GM23338 (cell line): ENCODE measurements at regions not wholly inside any gene's neighbourhood (a gene's known extent, or its start where the extent isn't known, plus 50 kb on each side); places are given as distances from the start of the nearest gene placed in this dataset.

Source experiments
- ATAC-seq: fragments of 200-7000 bp; cut with Tn5 transposase; 3 replicates; pipeline ENCODE4 v1.9.1; 2020
- DNase-seq: peaks from one replicate; pipeline ENCODE4 v3.0.0-alpha.2; 2015; ENCODE audit warnings: low spot score
- H2AFZ ChIP-seq: fragments of 200-600 bp; sonication (generic); 2 replicates; pipeline ENCODE4 v1.8.0; 2016; ENCODE audit warnings: antibody characterized with exemption, mild to moderate bottlenecking, moderate library complexity
- H3F3A ChIP-seq: fragments of 200-600 bp; sonication (generic); replicated peaks from 2 replicates; pipeline ENCODE4 v1.8.0; 2017; ENCODE audit warnings: antibody characterized with exemption, mixed run types, low read depth
- H3K27ac ChIP-seq: fragments of 200-600 bp; sonication (generic); 2 replicates; pipeline ENCODE4 v1.6.1; 2016; ENCODE audit warnings: low read depth
- H3K27me3 ChIP-seq: fragments of 200-600 bp; sonication (generic); 2 replicates; pipeline ENCODE4 v1.8.0; 2016; ENCODE audit warnings: mild to moderate bottlenecking, mixed run types, moderate library complexity; ENCODE audit not compliant: insufficient read depth
- H3K36me3 ChIP-seq: fragments of 200-600 bp; sonication (generic); 2 replicates; pipeline ENCODE4 v1.8.0; 2016; ENCODE audit warnings: mild to moderate bottlenecking; ENCODE audit not compliant: insufficient read depth
- H3K4me1 ChIP-seq: fragments of 200-600 bp; sonication (generic); 2 replicates; pipeline ENCODE4 v1.8.0; 2016; ENCODE audit warnings: mild to moderate bottlenecking, moderate library complexity; ENCODE audit not compliant: insufficient read depth
- H3K4me2 ChIP-seq: fragments of 200-600 bp; sonication (generic); 2 replicates; pipeline ENCODE4 v1.7.1; 2017; ENCODE audit warnings: mixed run types
- H3K4me3 ChIP-seq: fragments of 200-600 bp; sonication (generic); 2 replicates; pipeline ENCODE4 v1.6.1; 2016; ENCODE audit warnings: mixed run types
- H3K79me2 ChIP-seq: fragments of 200-600 bp; sonication (generic); replicated peaks from 2 replicates; pipeline ENCODE4 v1.8.0; 2017; ENCODE audit warnings: mild to moderate bottlenecking; ENCODE audit not compliant: insufficient read depth
- H3K9me2 ChIP-seq: fragments of 200-600 bp; sonication (generic); 2 replicates; pipeline ENCODE4 v1.8.0; 2017; ENCODE audit not compliant: insufficient read depth
- H4K20me1 ChIP-seq: fragments of 200-600 bp; sonication (generic); replicated peaks from 2 replicates; pipeline ENCODE4 v1.8.0; 2017; ENCODE audit warnings: mild to moderate bottlenecking; ENCODE audit not compliant: insufficient read depth
- H3K27ac Mint-ChIP-seq: 2 replicates; pipeline ENCODE4 v1.8.0; 2020; ENCODE audit warnings: inconsistent platforms, mild to moderate bottlenecking, moderate library complexity, mixed read lengths
- H3K27me3 Mint-ChIP-seq: 3 replicates; pipeline ENCODE4 v1.8.0; 2022; ENCODE audit warnings: low read depth, mild to moderate bottlenecking, moderate library complexity, mixed read lengths, inconsistent platforms; ENCODE audit not compliant: insufficient read depth, poor library complexity
- H3K36me3 Mint-ChIP-seq: 3 replicates; pipeline ENCODE4 v1.8.0; 2021; ENCODE audit warnings: low read depth, mild to moderate bottlenecking, inconsistent platforms, moderate library complexity, mixed read lengths
- H3K4me1 Mint-ChIP-seq: 3 replicates; pipeline ENCODE4 v1.8.0; 2020; ENCODE audit warnings: mild to moderate bottlenecking, inconsistent platforms, mixed read lengths
- H3K4me3 Mint-ChIP-seq: 3 replicates; pipeline ENCODE4 v1.8.0; 2021; ENCODE audit warnings: moderate library complexity, mild to moderate bottlenecking, inconsistent platforms, mixed read lengths
- H3K9me3 Mint-ChIP-seq: 3 replicates; pipeline ENCODE4 v1.8.0; 2020; ENCODE audit warnings: moderate library complexity, mild to moderate bottlenecking, inconsistent platforms, mixed read lengths
- CREB1 ChIP-seq: fragments of 250-450 bp; sonication (Bioruptor Pico); IDR thresholded peaks from 2 replicates; pipeline ENCODE4 v1.5.0; 2020; ENCODE audit warnings: low read depth, mild to moderate bottlenecking, moderate library complexity
- CTCF ChIP-seq, 2 experiments: fragments of 200-600 bp in 1 of 2; sonication (generic) in 1 of 2; conservative IDR thresholded peaks; 2 replicates each; pipeline versions ENCODE4 v1.5.1 to v1.6.1; 2016 to 2017; ENCODE audit warnings: antibody characterized with exemption in 2 of 2, low read depth in 2 of 2, mild to moderate bottlenecking in 2 of 2, moderate library complexity in 1 of 2
- ETS1 ChIP-seq: IDR thresholded peaks from 2 replicates; pipeline ENCODE4 v1.6.1; 2016; ENCODE audit warnings: antibody characterized with exemption
- EZH2 ChIP-seq: fragments of 200-600 bp; sonication (generic); IDR thresholded peaks from one replicate; pipeline ENCODE4 v1.8.0; 2017; ENCODE audit warnings: antibody characterized with exemption, mild to moderate bottlenecking, low read depth; ENCODE audit not compliant: unreplicated experiment
- EZH2phosphoT487 ChIP-seq: fragments of 200-600 bp; sonication (generic); IDR thresholded peaks from one replicate; pipeline ENCODE4 v1.8.1; 2018; ENCODE audit warnings: antibody characterized with exemption; ENCODE audit not compliant: unreplicated experiment
- JUNB ChIP-seq: IDR thresholded peaks from one replicate; pipeline ENCODE4 v1.6.1; 2016; ENCODE audit warnings: antibody characterized with exemption; ENCODE audit not compliant: unreplicated experiment
- NANOG ChIP-seq: IDR thresholded peaks from 2 replicates; pipeline ENCODE4 v1.6.1; 2016; ENCODE audit warnings: antibody characterized with exemption, borderline replicate concordance
- POLR2AphosphoS5 ChIP-seq: IDR thresholded peaks from 2 replicates; pipeline ENCODE4 v1.6.1; 2016; ENCODE audit warnings: antibody characterized with exemption, low read depth
- REST ChIP-seq: IDR thresholded peaks from one replicate; pipeline ENCODE4 v1.6.1; 2018; ENCODE audit warnings: antibody characterized with exemption; ENCODE audit not compliant: unreplicated experiment
- STAT1 ChIP-seq: IDR thresholded peaks from one replicate; pipeline ENCODE4 v1.6.1; 2016; ENCODE audit warnings: antibody characterized with exemption; ENCODE audit not compliant: unreplicated experiment
- ZNF114 ChIP-seq: fragments of 250-450 bp; sonication (Bioruptor Pico); IDR thresholded peaks from 2 replicates; pipeline ENCODE4 v1.5.0; 2020; ENCODE audit warnings: mild to moderate bottlenecking, moderate library complexity
- ZNF331 ChIP-seq: fragments of 250-450 bp; sonication (Bioruptor Pico); IDR thresholded peaks from 2 replicates; pipeline ENCODE4 v1.5.0; 2020; ENCODE audit warnings: low read depth, mild to moderate bottlenecking, moderate library complexity
- ZNF462 ChIP-seq: fragments of 250-450 bp; sonication (Bioruptor Pico); IDR thresholded peaks from 2 replicates; pipeline ENCODE4 v1.5.0; 2020; ENCODE audit warnings: mild to moderate bottlenecking, moderate library complexity

GRCh38 chr12:19837543-19837942, 398.3 kb downstream of the AEBP2 start:
- H2AFZ ChIP-seq: no peak overlapping the region
- ATAC-seq: no peak

More at GRCh38 chr12:19837543-19837942, 398.3 kb downstream of the AEBP2 start:
- Histone ChIP-seq H3K4me3 (no peak overlapping the region), H3K4me1 (no peaks in the 10 kb centered on the region), H3K27me3 (no peaks in the 10 kb centered on the region), H3K79me2 (no peaks in the 10 kb centered on the region), H3K27ac (no peak overlapping the region), H3K4me2 (no peak overlapping the region), H3K36me3 (no peaks in the 10 kb centered on the region), H3F3A (no peaks in the 10 kb centered on the region), H3K9me2 (no peaks in the 10 kb centered on the region), H4K20me1 (no peaks in the 10 kb centered on the region)
- no peak overlapping the region for H3K27ac Mint-ChIP-seq
- H3K36me3 Mint-ChIP-seq: no peaks in the 10 kb centered on the region; the same call in 2 of the 3 replicates
- no peak for DNase-seq
- no peak for TF ChIP-seq NANOG
- TF ChIP-seq CREB1 (CRISPR knock-in tag): no peak
- TF ChIP-seq CTCF (conservative IDR thresholded peaks at IDR 0.05; ENCODE audit: low read depth in 2 of 2): no peak
- TF ChIP-seq ZNF114: no peak
- TF ChIP-seq STAT1: no peak
- no peak for TF ChIP-seq EZH2
- TF ChIP-seq JUNB: no peak
- TF ChIP-seq EZH2phosphoT487: no peak
- TF ChIP-seq ZNF462 (CRISPR knock-in tag): no peak
- no peak for TF ChIP-seq REST
- no peak for TF ChIP-seq ZNF331
- no peak for TF ChIP-seq POLR2AphosphoS5
- no peak for TF ChIP-seq ETS1
- H3K4me3 Mint-ChIP-seq: no peak overlapping the region
- no peaks in the 10 kb centered on the region; the same call in 2 of the 3 replicates for H3K4me1 Mint-ChIP-seq
- no peaks in the 10 kb centered on the region; the same call in 2 of the 3 replicates for H3K9me3 Mint-ChIP-seq
- H3K27me3 Mint-ChIP-seq: peaks cover 2% of the 10 kb centered on the region
